Stimulated activated memory B cell treated with anti-CD40 and anti-IgM and Interleukin-4, amounts not matched to agents 10 μg/mL and 1 μg/mL and 100 μg/mL, for 72 hours (primary cell): ENCODE measurements at regions not wholly inside any gene's neighbourhood (a gene's known extent, or its start where the extent isn't known, plus 50 kb on each side); places are given as distances from the start of the nearest gene placed in this dataset.
"Not testable (repeated sequence)": the region's sequence is repeated elsewhere in the genome, so short reads cannot be mapped to it uniquely, and the experiment has no call there.

ENCODE experiments used
- ATAC-seq: fragments of 150-1000 bp; cut with Tn5 transposase; 2 replicates; pipeline ENCODE4 v1.10.0; 2021
- H3K27ac Mint-ChIP-seq: one replicate; pipeline ENCODE4 v1.8.0; 2022; ENCODE audit warnings: mild to moderate bottlenecking, mixed read lengths
- H3K27me3 Mint-ChIP-seq: one replicate; pipeline ENCODE4 v1.8.0; 2022; ENCODE audit warnings: mixed read lengths
- H3K36me3 Mint-ChIP-seq: one replicate; pipeline ENCODE4 v1.8.0; 2022; ENCODE audit warnings: mixed read lengths
- H3K4me1 Mint-ChIP-seq: one replicate; pipeline ENCODE4 v1.8.0; 2022; ENCODE audit warnings: mixed read lengths
- H3K4me3 Mint-ChIP-seq: one replicate; pipeline ENCODE4 v1.8.0; 2022; ENCODE audit warnings: mild to moderate bottlenecking, moderate library complexity, mixed read lengths
- H3K9me3 Mint-ChIP-seq: one replicate; pipeline ENCODE4 v1.8.0; 2022; ENCODE audit warnings: mixed read lengths

GRCh38 chr1:121443001-121443540 lies 258.3 kb downstream of the SRGAP2C start:
- H3K27me3 Mint-ChIP-seq: no peaks in the 10 kb centered on the region
- no peak overlapping the region for H3K27ac Mint-ChIP-seq
- H3K4me1 Mint-ChIP-seq: no peaks in the 10 kb centered on the region
- H3K36me3 Mint-ChIP-seq: peaks cover 6% of the 10 kb centered on the region
- H3K9me3 Mint-ChIP-seq: peaks cover 3% of the 10 kb centered on the region
- no peak overlapping the region for H3K4me3 Mint-ChIP-seq
- no peak for ATAC-seq

GRCh38 chr1:121444096-121444495 lies 259.3 kb downstream of the SRGAP2C start:
- no peak for ATAC-seq
- Mint-ChIP-seq H3K27me3 (no peaks in the 10 kb centered on the region), H3K4me3 (no peak overlapping the region), H3K4me1 (peaks cover 4% of the 10 kb centered on the region), H3K36me3 (no peaks in the 10 kb centered on the region), H3K27ac (no peak overlapping the region), H3K9me3 (peaks cover 3% of the 10 kb centered on the region)

GRCh38 chr1:121445679-121446078 lies 260.9 kb downstream of the SRGAP2C start:
- Mint-ChIP-seq H3K4me1 (peaks cover 4% of the 10 kb centered on the region), H3K36me3 (no peaks in the 10 kb centered on the region), H3K9me3 (peaks cover 1% of the 10 kb centered on the region), H3K27me3 (no peaks in the 10 kb centered on the region), H3K27ac (no peak overlapping the region), H3K4me3 (no peak overlapping the region)
- ATAC-seq: no peak

GRCh38 chr1:121447280-121447923 lies 262.6 kb downstream of the SRGAP2C start:
- H3K4me1 Mint-ChIP-seq, H3K27me3 Mint-ChIP-seq, H3K9me3 Mint-ChIP-seq, H3K4me3 Mint-ChIP-seq, H3K27ac Mint-ChIP-seq, ATAC-seq, H3K36me3 Mint-ChIP-seq: not testable (repeated sequence)

GRCh38 chr1:121448064-121448463 lies 263.3 kb downstream of the SRGAP2C start:
- not testable (repeated sequence) for H3K4me1 Mint-ChIP-seq, H3K4me3 Mint-ChIP-seq, ATAC-seq, H3K9me3 Mint-ChIP-seq, H3K27ac Mint-ChIP-seq, H3K36me3 Mint-ChIP-seq, H3K27me3 Mint-ChIP-seq

GRCh38 chr1:121448851-121449250 lies 264.1 kb downstream of the SRGAP2C start:
- no peak for ATAC-seq
- Mint-ChIP-seq H3K4me3 (no peak overlapping the region), H3K4me1 (peaks cover 4% of the 10 kb centered on the region), H3K27ac (no peak overlapping the region), H3K27me3 (peaks cover 5% of the 10 kb centered on the region), H3K9me3 (no peaks in the 10 kb centered on the region), H3K36me3 (no peaks in the 10 kb centered on the region)

GRCh38 chr1:121452484-121452883 lies 267.7 kb downstream of the SRGAP2C start:
- Mint-ChIP-seq H3K27ac (no peak overlapping the region), H3K4me3 (no peak overlapping the region), H3K9me3 (no peaks in the 10 kb centered on the region), H3K36me3 (no peaks in the 10 kb centered on the region), H3K4me1 (peaks cover 4% of the 10 kb centered on the region), H3K27me3 (peaks cover 12% of the 10 kb centered on the region)
- no peak for ATAC-seq

- peaks cover 12% of the 10 kb centered on the region for H3K27me3 Mint-ChIP-seq
- H3K4me1 Mint-ChIP-seq: peaks cover 5% of the 10 kb centered on the region
- H3K4me3 Mint-ChIP-seq: peak overlapping the region; percentile 34
- no peaks in the 10 kb centered on the region for H3K36me3 Mint-ChIP-seq
- ATAC-seq: peak; percentile 97
- no peak overlapping the region for H3K27ac Mint-ChIP-seq
- peaks cover 3% of the 10 kb centered on the region for H3K9me3 Mint-ChIP-seq
These were observed 273.7 kb downstream of the SRGAP2C start for GRCh38 chr1:121458291-121459048.

GRCh38 chr1:121459235-121459634 lies 274.5 kb downstream of the SRGAP2C start:
- no peak overlapping the region for H3K4me3 Mint-ChIP-seq
- H3K36me3 Mint-ChIP-seq: no peaks in the 10 kb centered on the region
- peaks cover 4% of the 10 kb centered on the region for H3K27me3 Mint-ChIP-seq
- peaks cover 5% of the 10 kb centered on the region for H3K4me1 Mint-ChIP-seq
- no peak for ATAC-seq
- no peak overlapping the region for H3K27ac Mint-ChIP-seq
- peaks cover 3% of the 10 kb centered on the region for H3K9me3 Mint-ChIP-seq

- not testable (repeated sequence) for ATAC-seq
These were observed 284.6 kb downstream of the SRGAP2C start for GRCh38 chr1:121469395-121469794.

GRCh38 chr1:121470401-121470800 lies 285.6 kb downstream of the SRGAP2C start:
- not testable (repeated sequence) for H3K27ac Mint-ChIP-seq, H3K9me3 Mint-ChIP-seq, ATAC-seq, H3K4me3 Mint-ChIP-seq, H3K4me1 Mint-ChIP-seq, H3K36me3 Mint-ChIP-seq
- peaks cover 11% of the 10 kb centered on the region for H3K27me3 Mint-ChIP-seq

More at GRCh38 chr1:121469395-121469794, 284.6 kb downstream of the SRGAP2C start:
- H3K36me3 Mint-ChIP-seq, H3K27ac Mint-ChIP-seq, H3K4me1 Mint-ChIP-seq, H3K4me3 Mint-ChIP-seq, H3K9me3 Mint-ChIP-seq: not testable (repeated sequence)
- peaks cover 11% of the 10 kb centered on the region for H3K27me3 Mint-ChIP-seq

- no peak for ATAC-seq
- Mint-ChIP-seq H3K4me1 (peaks cover 9% of the 10 kb centered on the region), H3K4me3 (no peak overlapping the region), H3K27ac (no peak overlapping the region), H3K27me3 (peaks cover 11% of the 10 kb centered on the region), H3K9me3 (no peaks in the 10 kb centered on the region), H3K36me3 (no peaks in the 10 kb centered on the region)
These were observed 286.7 kb downstream of the SRGAP2C start for GRCh38 chr1:121471523-121471922.

- no peak overlapping the region for H3K27ac Mint-ChIP-seq
- no peaks in the 10 kb centered on the region for H3K36me3 Mint-ChIP-seq
- no peak for ATAC-seq
- peaks cover 9% of the 10 kb centered on the region for H3K4me1 Mint-ChIP-seq
- H3K9me3 Mint-ChIP-seq: no peaks in the 10 kb centered on the region
- H3K4me3 Mint-ChIP-seq: no peak overlapping the region
- peaks cover 11% of the 10 kb centered on the region for H3K27me3 Mint-ChIP-seq
These were observed 287.2 kb downstream of the SRGAP2C start for GRCh38 chr1:121472017-121472416.

- H3K4me3 Mint-ChIP-seq: no peak overlapping the region
- H3K27me3 Mint-ChIP-seq: peaks cover 13% of the 10 kb centered on the region
- no peak for ATAC-seq
- H3K4me1 Mint-ChIP-seq: no peaks in the 10 kb centered on the region
- H3K27ac Mint-ChIP-seq: no peak overlapping the region
- H3K9me3 Mint-ChIP-seq: peaks cover 11% of the 10 kb centered on the region
- H3K36me3 Mint-ChIP-seq: peaks cover 9% of the 10 kb centered on the region
These were observed 298.5 kb downstream of the SRGAP2C start for GRCh38 chr1:121483234-121483633.

- ATAC-seq: no peak
- H3K36me3 Mint-ChIP-seq: peaks cover 5% of the 10 kb centered on the region
- H3K9me3 Mint-ChIP-seq: peaks cover 8% of the 10 kb centered on the region
- no peak overlapping the region for H3K27ac Mint-ChIP-seq
- H3K4me1 Mint-ChIP-seq: no peaks in the 10 kb centered on the region
- H3K4me3 Mint-ChIP-seq: no peak overlapping the region
- H3K27me3 Mint-ChIP-seq: peaks cover 9% of the 10 kb centered on the region
These were observed 299.2 kb downstream of the SRGAP2C start for GRCh38 chr1:121483961-121484424.

- not testable (repeated sequence) for H3K4me1 Mint-ChIP-seq, H3K27ac Mint-ChIP-seq, ATAC-seq, H3K9me3 Mint-ChIP-seq, H3K27me3 Mint-ChIP-seq, H3K4me3 Mint-ChIP-seq, H3K36me3 Mint-ChIP-seq
These were observed 310.0 kb downstream of the SRGAP2C start for GRCh38 chr1:121494796-121495195.
